ENCODE measurements at regions not wholly inside any gene's neighbourhood (a gene's known extent, or its start where the extent isn't known, plus 50 kb on each side); places are given as distances from the start of the nearest gene placed in this dataset.

DNA sequence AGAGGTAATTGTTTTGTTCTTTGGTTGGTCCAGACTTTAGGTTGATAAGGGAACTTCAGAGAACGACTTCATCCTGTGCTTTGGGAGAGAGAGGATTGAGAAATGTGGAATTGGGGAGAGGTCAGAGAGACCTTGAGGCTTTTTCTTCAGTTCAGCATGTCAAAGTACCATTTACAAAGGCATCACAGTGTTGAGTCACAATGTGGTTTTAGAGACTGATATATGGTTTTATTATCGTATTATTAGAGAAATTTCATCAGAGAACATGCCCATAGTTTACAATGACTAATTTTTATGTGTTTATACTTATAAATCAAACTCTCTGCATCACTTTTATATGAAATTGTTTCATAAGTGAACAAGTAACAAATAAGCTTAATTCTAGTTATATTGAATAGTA lies 626.6 kb downstream of the DSC3 start:
- no peak overlapping the region for H3K4me3 ChIP-seq
- TF ChIP-seq, protein P1, sequence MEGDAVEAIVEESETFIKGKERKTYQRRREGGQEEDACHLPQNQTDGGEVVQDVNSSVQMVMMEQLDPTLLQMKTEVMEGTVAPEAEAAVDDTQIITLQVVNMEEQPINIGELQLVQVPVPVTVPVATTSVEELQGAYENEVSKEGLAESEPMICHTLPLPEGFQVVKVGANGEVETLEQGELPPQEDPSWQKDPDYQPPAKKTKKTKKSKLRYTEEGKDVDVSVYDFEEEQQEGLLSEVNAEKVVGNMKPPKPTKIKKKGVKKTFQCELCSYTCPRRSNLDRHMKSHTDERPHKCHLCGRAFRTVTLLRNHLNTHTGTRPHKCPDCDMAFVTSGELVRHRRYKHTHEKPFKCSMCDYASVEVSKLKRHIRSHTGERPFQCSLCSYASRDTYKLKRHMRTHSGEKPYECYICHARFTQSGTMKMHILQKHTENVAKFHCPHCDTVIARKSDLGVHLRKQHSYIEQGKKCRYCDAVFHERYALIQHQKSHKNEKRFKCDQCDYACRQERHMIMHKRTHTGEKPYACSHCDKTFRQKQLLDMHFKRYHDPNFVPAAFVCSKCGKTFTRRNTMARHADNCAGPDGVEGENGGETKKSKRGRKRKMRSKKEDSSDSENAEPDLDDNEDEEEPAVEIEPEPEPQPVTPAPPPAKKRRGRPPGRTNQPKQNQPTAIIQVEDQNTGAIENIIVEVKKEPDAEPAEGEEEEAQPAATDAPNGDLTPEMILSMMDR (IDR thresholded peaks at IDR 0.05; ENCODE audit: borderline replicate concordance) = no peak
- intact Hi-C loops (cut with micrococcal nuclease) = no loop called here
- H3K27me3 ChIP-seq (ENCODE audit: low read depth) = no peaks in the 10 kb centered on the region
- H3K9me3 ChIP-seq (replicated peaks) = peaks cover 5% of the 10 kb centered on the region
- H3K27ac ChIP-seq (replicated peaks) = no peak overlapping the region
- no peak for DNase-seq
- no peaks in the 10 kb centered on the region for H3K4me1 ChIP-seq
- no peaks in the 10 kb centered on the region for H3K36me3 ChIP-seq

DNA sequence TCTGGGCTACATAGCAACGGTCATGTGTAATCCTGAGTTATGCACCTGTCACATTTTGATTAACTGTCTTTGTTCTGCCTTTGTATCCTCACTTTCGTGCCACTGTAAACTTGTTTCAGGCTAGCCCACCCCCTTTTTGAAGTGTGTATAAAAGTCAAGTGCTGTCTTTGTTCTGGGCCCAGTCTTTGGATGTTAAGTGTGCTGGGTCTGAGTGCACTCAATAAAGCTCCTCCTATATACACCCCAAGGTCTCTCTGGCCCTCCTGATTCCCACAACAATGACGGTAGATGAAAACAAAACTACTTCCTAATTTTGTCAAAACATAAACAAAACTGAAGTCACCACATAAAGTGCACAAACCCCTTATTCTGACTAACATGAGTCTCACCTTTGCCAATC lies 633.4 kb downstream of the DSC3 start:
- intact Hi-C loops (cut with micrococcal nuclease) = no loop called here
- Histone ChIP-seq H3K9me3 (replicated peaks) (peaks cover 14% of the 10 kb centered on the region), H3K27me3 (ENCODE audit: low read depth) (no peaks in the 10 kb centered on the region), H3K4me1 (peaks cover 14% of the 10 kb centered on the region), H3K36me3 (no peaks in the 10 kb centered on the region), H3K4me3 (no peak overlapping the region), H3K27ac (replicated peaks) (no peak overlapping the region)
- TF ChIP-seq, protein P1 (IDR thresholded peaks at IDR 0.05; ENCODE audit: borderline replicate concordance) = no peak
- no peak for DNase-seq

DNA sequence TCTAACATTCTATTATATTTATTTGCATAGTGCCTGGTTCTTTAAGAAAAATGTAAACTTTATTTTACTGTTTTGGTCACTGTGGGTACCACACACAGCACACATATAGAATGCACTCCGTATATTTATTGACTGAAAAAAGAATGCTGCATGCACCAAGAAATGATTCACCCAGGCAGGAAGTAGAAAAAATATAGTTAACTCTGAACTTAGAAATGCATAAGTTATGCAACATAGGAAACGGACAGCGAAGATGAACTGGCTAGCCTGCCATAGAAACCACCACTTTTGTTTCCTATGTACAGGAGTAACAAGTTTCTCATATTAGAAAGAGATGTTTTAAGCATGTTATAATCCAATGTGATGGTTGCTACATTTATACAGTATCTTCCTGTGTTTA lies 635.8 kb downstream of the DSC3 start:
- no peak overlapping the region for H3K4me3 ChIP-seq
- no peaks in the 10 kb centered on the region for H3K36me3 ChIP-seq
- peaks cover 14% of the 10 kb centered on the region for H3K4me1 ChIP-seq
- peaks cover 11% of the 10 kb centered on the region for H3K9me3 ChIP-seq (replicated peaks)
- no peak overlapping the region for H3K27ac ChIP-seq (replicated peaks)
- TF ChIP-seq, protein P1 (IDR thresholded peaks at IDR 0.05; ENCODE audit: borderline replicate concordance) = no peak
- intact Hi-C loops (cut with micrococcal nuclease) = no loop called here
- no peak for DNase-seq
- H3K27me3 ChIP-seq (ENCODE audit: low read depth) = no peaks in the 10 kb centered on the region

DNA sequence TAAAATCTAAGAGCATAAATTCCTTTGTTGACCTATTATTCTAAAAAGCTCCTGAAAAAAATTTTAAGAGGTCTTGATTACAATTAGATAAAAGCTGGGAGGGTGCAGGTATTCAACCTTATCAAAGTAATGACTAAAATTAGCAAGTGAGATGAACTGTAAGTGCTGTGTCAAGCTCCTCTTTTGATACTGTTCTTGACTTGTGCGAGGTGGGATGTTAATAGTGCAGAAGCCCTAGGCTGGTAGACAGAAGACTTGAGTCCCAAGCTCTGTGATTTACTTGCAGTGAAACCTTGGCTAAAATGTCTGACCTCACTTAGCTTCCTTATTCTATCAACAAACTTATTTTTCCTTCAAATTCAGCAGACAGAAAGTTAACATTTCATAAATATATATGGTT lies 637.5 kb downstream of the DSC3 start:
- Histone ChIP-seq H3K36me3 (no peaks in the 10 kb centered on the region), H3K27ac (replicated peaks) (no peak overlapping the region), H3K27me3 (ENCODE audit: low read depth) (no peaks in the 10 kb centered on the region), H3K9me3 (replicated peaks) (peaks cover 9% of the 10 kb centered on the region), H3K4me3 (no peak overlapping the region), H3K4me1 (peaks cover 14% of the 10 kb centered on the region)
- intact Hi-C loops (cut with micrococcal nuclease) = no loop called here
- DNase-seq = no peak
- TF ChIP-seq, protein P1 (IDR thresholded peaks at IDR 0.05; ENCODE audit: borderline replicate concordance) = no peak

DNA sequence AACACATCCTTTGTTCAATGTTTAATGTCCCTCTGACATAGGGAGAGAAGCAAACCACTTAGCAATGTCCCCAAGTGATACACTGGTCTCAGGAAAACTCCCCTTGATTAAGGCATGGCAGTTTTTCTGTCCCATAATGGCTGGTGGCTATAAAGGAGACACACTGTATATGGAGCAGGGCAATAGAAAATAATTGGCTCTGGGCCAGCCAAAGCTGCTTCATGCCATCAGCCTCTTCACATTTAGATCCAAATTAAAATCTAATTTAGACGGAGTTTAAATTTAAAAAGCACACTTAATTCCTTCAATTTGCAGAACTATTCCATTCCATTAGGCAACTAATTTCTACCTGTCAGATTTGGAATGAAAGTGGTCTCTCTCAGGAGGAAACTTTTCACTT lies 638.1 kb downstream of the DSC3 start:
- intact Hi-C loops (cut with micrococcal nuclease) = no loop called here
- Histone ChIP-seq H3K27me3 (ENCODE audit: low read depth) (no peaks in the 10 kb centered on the region), H3K36me3 (no peaks in the 10 kb centered on the region), H3K9me3 (replicated peaks) (peaks cover 6% of the 10 kb centered on the region), H3K27ac (replicated peaks) (no peak overlapping the region), H3K4me3 (no peak overlapping the region), H3K4me1 (peaks cover 14% of the 10 kb centered on the region)
- DNase-seq = no peak
- TF ChIP-seq, protein P1 (IDR thresholded peaks at IDR 0.05; ENCODE audit: borderline replicate concordance) = no peak

DNA sequence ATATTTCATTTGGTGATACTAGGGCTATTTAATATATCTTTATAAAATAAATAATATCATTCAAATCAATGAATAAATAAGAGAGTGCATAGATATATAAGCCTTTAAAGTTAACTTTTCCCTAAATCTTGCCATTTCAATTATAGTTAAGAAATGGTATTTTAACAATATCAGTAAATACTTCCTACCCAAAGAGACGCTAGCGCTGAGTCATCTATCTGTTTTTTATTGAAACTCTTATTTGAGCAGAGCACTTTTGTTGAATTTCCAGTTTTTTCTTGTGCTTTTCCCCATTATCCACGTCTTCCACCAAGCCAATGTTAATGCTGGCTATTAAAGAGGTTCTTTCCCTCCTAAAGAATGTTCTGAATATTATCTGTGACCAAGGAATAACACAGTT lies 639.3 kb downstream of the DSC3 start:
- no peak overlapping the region for H3K4me3 ChIP-seq
- TF ChIP-seq, protein P1 (IDR thresholded peaks at IDR 0.05; ENCODE audit: borderline replicate concordance) = no peak
- no peaks in the 10 kb centered on the region for H3K27me3 ChIP-seq (ENCODE audit: low read depth)
- peaks cover 14% of the 10 kb centered on the region for H3K4me1 ChIP-seq
- H3K27ac ChIP-seq (replicated peaks) = no peak overlapping the region
- no peaks in the 10 kb centered on the region for H3K9me3 ChIP-seq (replicated peaks)
- H3K36me3 ChIP-seq = no peaks in the 10 kb centered on the region
- no peak for DNase-seq
- intact Hi-C loops (cut with micrococcal nuclease) = no loop called here
